Body of pancreas (tissue), 4 donors: ENCODE measurements at regions not wholly inside any gene's neighbourhood (a gene's known extent, or its start where the extent isn't known, plus 50 kb on each side); places are given as distances from the start of the nearest gene placed in this dataset.
"Not testable (repeated sequence)": the region's sequence is repeated elsewhere in the genome, so short reads cannot be mapped to it uniquely, and the experiment has no call there.

Source experiments
- CTCF ChIP-seq, 7 experiments: fragments of 450-650 bp in 4 of 7; fragments of 200-600 bp in 3 of 7; sonication (generic) in 3 of 7; IDR thresholded peaks; one replicate each; pipeline ENCODE4 v1.5.1; 2016 to 2019; ENCODE audit warnings: antibody characterized with exemption in 7 of 7
- POLR2A ChIP-seq, 3 donors: fragments of 450-650 bp; IDR thresholded peaks; one replicate each; pipeline ENCODE4 v1.6.1; 2016; ENCODE audit warnings: antibody characterized with exemption in 3 of 3, mild to moderate bottlenecking in 2 of 3

- TF ChIP-seq CTCF, POLR2A (IDR thresholded peaks at IDR 0.05): not testable (repeated sequence)
Observed at GRCh38 chr7:149579365-149579764, 81.8 kb upstream of the ZNF746 start.
